ENCODE measurements at regions not wholly inside any gene's neighbourhood (a gene's known extent, or its start where the extent isn't known, plus 50 kb on each side); places are given as distances from the start of the nearest gene placed in this dataset.

DNA sequence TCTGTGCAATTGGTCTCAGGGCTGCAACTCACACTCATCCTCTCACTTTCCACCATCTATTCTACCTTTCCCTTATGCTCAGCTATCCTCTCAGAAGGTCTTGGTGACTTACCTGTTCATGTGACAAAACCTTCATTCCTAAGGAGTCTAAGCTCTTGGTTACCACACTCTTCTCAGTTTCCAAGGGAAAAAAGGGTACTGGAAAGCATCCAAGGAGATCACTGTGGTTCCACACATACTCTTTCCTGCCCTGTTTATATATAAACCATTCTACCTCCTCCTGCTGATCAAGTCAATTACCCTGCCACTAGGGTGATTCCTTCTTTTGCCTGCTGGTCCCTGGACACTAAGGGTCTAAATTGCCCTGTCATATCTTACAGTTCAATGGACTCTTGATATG lies 57.2 kb upstream of the MAML3 start:
- no peak for DNase-seq

DNA sequence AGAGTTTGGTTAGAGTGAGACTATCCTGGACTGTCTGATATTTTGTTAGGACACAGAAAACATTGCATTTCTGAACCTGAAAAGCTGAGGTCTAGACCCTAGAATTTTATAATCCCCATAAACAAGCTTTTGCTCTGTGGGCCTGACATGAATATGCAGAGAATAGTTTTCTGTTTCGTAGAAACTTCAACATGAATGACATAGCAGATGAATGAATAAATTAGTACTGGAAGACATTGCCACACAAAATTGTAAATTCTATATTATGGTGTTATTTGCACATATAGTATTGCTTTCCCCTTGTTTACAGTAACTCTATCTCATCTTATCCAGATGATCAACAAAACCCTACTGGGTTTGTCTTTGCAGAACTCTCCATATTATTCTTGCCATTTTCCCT lies 54.9 kb upstream of the MAML3 start:
- no peak for DNase-seq
